ENCODE measurements at regions not wholly inside any gene's neighbourhood (a gene's known extent, or its start where the extent isn't known, plus 50 kb on each side); places are given as distances from the start of the nearest gene placed in this dataset.

- H3K18ac ChIP-seq (ENCODE audit: extremely low read depth, low read length) = no peak overlapping the region
- H2BK15ac ChIP-seq (ENCODE audit: low read length) = no peak overlapping the region
- no peak overlapping the region for H3K4me3 ChIP-seq (ENCODE audit: extremely low read depth in 1 of 4, insufficient read depth in 2 of 4, low read depth in 3 of 4, low read length in 4 of 4)
- H2BK20ac ChIP-seq (ENCODE audit: low read length) = no peak overlapping the region
- H4K5ac ChIP-seq (ENCODE audit: insufficient read length, low read depth, low read length) = no peak overlapping the region
- H3K4me1 ChIP-seq (replicated peaks in 1 of 4; ENCODE audit: control insufficient read depth in 3 of 4, insufficient read depth in 4 of 4, low read length in 3 of 4) = peaks cover under 1 to 8% (median 1%) of the 10 kb centered on the region in 4 experiments; a peak in 5 of 7 replicates
- no peak overlapping the region for H3K14ac ChIP-seq (ENCODE audit: insufficient read length)
- no peak overlapping the region for H2AK5ac ChIP-seq (ENCODE audit: low read depth, low read length)
- no peaks in the 10 kb centered on the region for H3K79me2 ChIP-seq (ENCODE audit: control insufficient read depth in 1 of 2, insufficient read depth in 2 of 2, low read length in 2 of 2)
- H3K9ac ChIP-seq (replicated peaks in 1 of 4; ENCODE audit: extremely low read depth in 1 of 4, low read depth in 3 of 4, low read length in 3 of 4) = no peak overlapping the region
- no peaks in the 10 kb centered on the region for H3K9me3 ChIP-seq (ENCODE audit: insufficient read depth in 2 of 2, low read depth in 1 of 2, low read length in 1 of 2)
- DNase-seq (ENCODE audit: low read depth in 1 of 2, low spot score in 2 of 2) (no peak), FAIRE-seq (no peak)
- H3K79me1 ChIP-seq (ENCODE audit: low read depth, low read length) = no peaks in the 10 kb centered on the region
- no peaks in the 10 kb centered on the region for H3K23me2 ChIP-seq (ENCODE audit: low read depth, low read length)
- 89% methylated on average over 10 of the region's 10 CpGs; no CpG with 5 or more reads in 1 of the 2 experiments for WGBS, 2 experiments (ENCODE audit: extremely low coverage in 1 of 2, insufficient coverage in 1 of 2, insufficient read length in 1 of 2, insufficient replicate concordance in 2 of 2, low coverage in 1 of 2, low lambda C conversion rate in 2 of 2, missing lambda C conversion rate in 1 of 2)
- H2BK5ac ChIP-seq (ENCODE audit: low read depth, low read length) = no peak overlapping the region
- CTCF ChIA-PET (ENCODE audit: partially characterized antibody) = interaction anchor here (1.6 kb wide), 1 partner anchor 34 kb away, joined by 4 read pairs; no protein-coding TSS in a partner anchor
- TF ChIP-seq SAP30 (IDR thresholded peaks at IDR 0.05; ENCODE audit: insufficient read depth, insufficient replicate concordance, low read length) (no peak), TCF12 (IDR thresholded peaks at IDR 0.05; ENCODE audit: low read depth, low read length) (no peak), KDM1A (IDR thresholded peaks at IDR 0.05; ENCODE audit: borderline replicate concordance, low read length) (no peak), HDAC6 (IDR thresholded peaks at IDR 0.05; ENCODE audit: low read depth, low read length) (no peak), KDM4A (IDR thresholded peaks at IDR 0.05; ENCODE audit: low read depth, low read length, severe bottlenecking) (no peak), SP4 (IDR thresholded peaks at IDR 0.05; ENCODE audit: low read length) (no peak), BCL11A (IDR thresholded peaks at IDR 0.05; ENCODE audit: low read depth in 2 of 2, low read length in 2 of 2) (no peak), RFX5 (IDR thresholded peaks at IDR 0.05; ENCODE audit: borderline replicate concordance, low read depth, low read length) (no peak), TBP (IDR thresholded peaks at IDR 0.05; ENCODE audit: low read depth, low read length) (no peak), NRF1 (IDR thresholded peaks at IDR 0.05; ENCODE audit: low read depth, low read length) (no peak), SP1 (IDR thresholded peaks at IDR 0.05; ENCODE audit: low read depth, low read length) (no peak), SP2 (IDR thresholded peaks at IDR 0.05; ENCODE audit: low read length) (no peak), EGR1 (IDR thresholded peaks at IDR 0.05; ENCODE audit: borderline replicate concordance, low read depth, low read length) (no peak)
- H3K27ac ChIP-seq (ENCODE audit: low read depth, low read length) = no peak overlapping the region
- no peak overlapping the region for H2AFZ ChIP-seq (ENCODE audit: low read length)
- H4K8ac ChIP-seq (ENCODE audit: extremely low read depth, insufficient read depth, low read length) = no peak overlapping the region
- no peaks in the 10 kb centered on the region for H4K20me1 ChIP-seq (replicated peaks in 1 of 2; ENCODE audit: control insufficient read depth in 1 of 2, insufficient read depth in 2 of 2, low read length in 2 of 2)
- H3K27me3 ChIP-seq (replicated peaks in 1 of 4; ENCODE audit: control insufficient read depth in 3 of 4, extremely low read depth in 1 of 4, insufficient read depth in 3 of 4, low read length in 3 of 4) = no peaks in the 10 kb centered on the region
- no peak overlapping the region for H4K91ac ChIP-seq (replicated peaks; ENCODE audit: insufficient read length, low read length)
- H3K36me3 ChIP-seq (ENCODE audit: control insufficient read depth in 2 of 4, insufficient read depth in 4 of 4, low read length in 3 of 4) = no peaks in the 10 kb centered on the region
- H3K56ac ChIP-seq (replicated peaks; ENCODE audit: insufficient read length, low read depth, low read length) = no peak overlapping the region
- H2BK120ac ChIP-seq (replicated peaks; ENCODE audit: low read depth, low read length) = no peak overlapping the region
- H3K4me2 ChIP-seq (ENCODE audit: insufficient read depth in 1 of 2, low read depth in 2 of 2, low read length in 2 of 2) = no peak overlapping the region
- no peak overlapping the region for H2BK12ac ChIP-seq (ENCODE audit: low read depth, low read length)
- no peak overlapping the region for H3K23ac ChIP-seq (ENCODE audit: insufficient read length)
- H3K4ac ChIP-seq (replicated peaks; ENCODE audit: insufficient read length, low read depth, low read length) = no peak overlapping the region
- POLR2A ChIA-PET (ENCODE audit: partially characterized antibody) = no interaction called here
Measured at GRCh38 chr15:99443056-99443756, 122.6 kb upstream of the MEF2A start.

All from H1 (cell line).